Fibroblast of upper back skin (primary cell): ENCODE measurements at regions not wholly inside any gene's neighbourhood (a gene's known extent, or its start where the extent isn't known, plus 50 kb on each side); places are given as distances from the start of the nearest gene placed in this dataset.

Source experiments
- DNase-seq: peaks from one replicate; pipeline ENCODE4 v3.0.0-alpha.2; 2013

- no peak for DNase-seq
These were observed 453.3 kb downstream of the TSHZ3 start for GRCh38 chr19:30895946-30896345.

GRCh38 chr19:30891051-30891450 lies 458.2 kb downstream of the TSHZ3 start:
- DNase-seq: no peak

- no peak for DNase-seq
These were observed 459.2 kb downstream of the TSHZ3 start for GRCh38 chr19:30890033-30890432.

GRCh38 chr19:30888937-30889336 lies 460.3 kb downstream of the TSHZ3 start:
- DNase-seq: no peak

GRCh38 chr19:30887042-30887441 lies 462.2 kb downstream of the TSHZ3 start:
- no peak for DNase-seq

GRCh38 chr19:30886222-30886621 lies 463.0 kb downstream of the TSHZ3 start:
- DNase-seq: no peak

GRCh38 chr19:30884146-30884812 lies 465.0 kb downstream of the TSHZ3 start:
- no peak for DNase-seq

GRCh38 chr19:30883071-30883470 lies 466.2 kb downstream of the TSHZ3 start:
- no peak for DNase-seq

GRCh38 chr19:30882411-30883005 lies 466.7 kb downstream of the TSHZ3 start:
- DNase-seq: no peak

GRCh38 chr19:30881930-30882329 lies 467.3 kb downstream of the TSHZ3 start:
- DNase-seq: no peak

- DNase-seq: no peak
These were observed 468.0 kb downstream of the TSHZ3 start for GRCh38 chr19:30881281-30881680.

GRCh38 chr19:30880551-30880950 lies 468.7 kb downstream of the TSHZ3 start:
- DNase-seq: no peak

- DNase-seq: no peak
These were observed 469.1 kb downstream of the TSHZ3 start for GRCh38 chr19:30880151-30880550.

GRCh38 chr19:30879736-30880135 lies 469.5 kb downstream of the TSHZ3 start:
- no peak for DNase-seq

- DNase-seq: no peak
These were observed 470.0 kb downstream of the TSHZ3 start for GRCh38 chr19:30879225-30879624.

- no peak for DNase-seq
These were observed 470.7 kb downstream of the TSHZ3 start for GRCh38 chr19:30878495-30878894.

- DNase-seq: no peak
These were observed 471.5 kb downstream of the TSHZ3 start for GRCh38 chr19:30877661-30878113.

- no peak for DNase-seq
These were observed 475.5 kb downstream of the TSHZ3 start for GRCh38 chr19:30873691-30874090.

- no peak for DNase-seq
These were observed 476.2 kb downstream of the TSHZ3 start for GRCh38 chr19:30873003-30873402.

GRCh38 chr19:30871979-30872378 lies 477.3 kb downstream of the TSHZ3 start:
- DNase-seq: no peak

- peak; percentile 50 for DNase-seq
These were observed 478.4 kb downstream of the TSHZ3 start for GRCh38 chr19:30870876-30871275.

GRCh38 chr19:30865511-30865910 lies 483.7 kb downstream of the TSHZ3 start:
- no peak for DNase-seq

- no peak for DNase-seq
These were observed 484.6 kb downstream of the TSHZ3 start for GRCh38 chr19:30864391-30865215.

- DNase-seq: no peak
These were observed 486.4 kb downstream of the TSHZ3 start for GRCh38 chr19:30862876-30863275.
